Skeletal muscle tissue (tissue), 3 donors: ENCODE measurements at regions not wholly inside any gene's neighbourhood (a gene's known extent, or its start where the extent isn't known, plus 50 kb on each side); places are given as distances from the start of the nearest gene placed in this dataset.

Source experiments
- H3K27ac ChIP-seq: one replicate; pipeline ENCODE4 v1.7.0; 2013; ENCODE audit warnings: mild to moderate bottlenecking, low read depth, low read length, inconsistent platforms
- H3K27me3 ChIP-seq, 3 donors: one replicate each; pipeline ENCODE4 v1.7.0; 2013; ENCODE audit warnings: low read length in 3 of 3; ENCODE audit not compliant: control insufficient read depth in 3 of 3, insufficient read depth in 3 of 3
- H3K36me3 ChIP-seq, 3 donors: one replicate each; pipeline ENCODE4 v1.7.0; 2013; ENCODE audit warnings: low read length in 3 of 3; ENCODE audit not compliant: control insufficient read depth in 3 of 3, insufficient read depth in 3 of 3
- H3K4me1 ChIP-seq, 3 donors: one replicate each; pipeline ENCODE4 v1.7.0; 2013; ENCODE audit warnings: low read length in 3 of 3, mild to moderate bottlenecking in 3 of 3; ENCODE audit not compliant: control insufficient read depth in 3 of 3, insufficient read depth in 3 of 3
- H3K4me3 ChIP-seq, 3 donors: one replicate each; pipeline ENCODE4 v1.7.0; 2013; ENCODE audit warnings: low read length in 3 of 3
- H3K9ac ChIP-seq, 3 donors: one replicate each; pipeline ENCODE4 v1.7.0; 2013; ENCODE audit warnings: low read length in 3 of 3, mild to moderate bottlenecking in 3 of 3, moderate library complexity in 2 of 3, low read depth in 1 of 3
- H3K9me3 ChIP-seq, 3 donors: one replicate each; pipeline ENCODE4 v1.7.0; 2013; ENCODE audit warnings: low read length in 3 of 3; ENCODE audit not compliant: control insufficient read depth in 3 of 3
- donor health status: Osteomylitis.

- Histone ChIP-seq H3K4me3 (no peak overlapping the region), H3K36me3 (no peaks in the 10 kb centered on the region), H3K9ac (no peak overlapping the region), H3K9me3 (no peaks in the 10 kb centered on the region), H3K4me1 (no peaks in the 10 kb centered on the region), H3K27ac (no peak overlapping the region), H3K27me3 (no peaks in the 10 kb centered on the region)
Observed at GRCh38 chr2:173578404-173579107, 223.9 kb downstream of the CDCA7 start.

DNA sequence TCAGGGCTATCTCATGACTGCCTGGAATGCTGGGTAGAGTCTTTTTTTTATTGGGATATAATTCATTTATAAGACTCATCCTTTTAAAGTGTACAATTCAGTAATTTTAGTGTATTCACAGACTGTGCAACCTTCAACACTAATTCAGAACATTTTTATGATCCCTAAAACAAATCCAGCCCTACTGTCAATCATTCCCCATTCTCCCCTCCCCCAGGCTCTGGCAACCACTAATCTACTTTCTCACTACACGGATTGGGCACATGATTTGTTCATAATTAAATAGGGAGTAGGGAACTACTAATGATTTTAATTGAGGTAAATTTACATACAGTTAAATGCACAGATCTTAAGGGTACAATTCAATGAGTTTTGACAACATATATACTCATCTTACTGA lies 225.7 kb downstream of the CDCA7 start:
- Histone ChIP-seq H3K4me3 (no peak overlapping the region), H3K36me3 (no peaks in the 10 kb centered on the region), H3K4me1 (no peaks in the 10 kb centered on the region), H3K27ac (no peak overlapping the region), H3K27me3 (no peaks in the 10 kb centered on the region), H3K9me3 (no peaks in the 10 kb centered on the region), H3K9ac (no peak overlapping the region)

DNA sequence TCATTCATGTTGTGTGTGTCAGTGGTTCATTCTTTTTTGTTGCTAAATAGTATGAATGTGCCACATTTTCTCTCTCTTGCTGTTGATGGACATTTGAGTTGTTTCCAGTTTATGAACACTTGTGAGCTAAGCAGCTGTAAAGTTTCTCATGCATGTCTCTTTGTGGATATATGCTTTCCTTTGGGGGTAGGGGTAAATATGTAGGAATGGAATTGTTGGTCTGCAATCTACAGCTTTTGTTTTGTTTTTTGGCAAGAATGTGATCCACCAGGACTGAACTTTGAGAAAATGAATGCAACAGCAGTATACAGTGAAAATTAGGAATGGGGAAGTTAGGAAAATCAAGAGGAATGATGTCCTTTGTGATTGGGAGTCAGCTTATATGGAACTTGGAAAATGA lies 226.3 kb downstream of the CDCA7 start:
- no peaks in the 10 kb centered on the region for H3K9me3 ChIP-seq
- H3K27ac ChIP-seq = no peak overlapping the region
- H3K4me1 ChIP-seq = no peaks in the 10 kb centered on the region
- H3K36me3 ChIP-seq = no peaks in the 10 kb centered on the region
- no peak overlapping the region for H3K4me3 ChIP-seq
- H3K9ac ChIP-seq = no peak overlapping the region
- no peaks in the 10 kb centered on the region for H3K27me3 ChIP-seq

GRCh38 chr2:173583196-173583595 lies 228.5 kb downstream of the CDCA7 start:
- Histone ChIP-seq H3K27me3 (no peaks in the 10 kb centered on the region), H3K27ac (no peak overlapping the region), H3K4me3 (no peak overlapping the region), H3K4me1 (no peaks in the 10 kb centered on the region), H3K9ac (no peak overlapping the region), H3K36me3 (no peaks in the 10 kb centered on the region), H3K9me3 (no peaks in the 10 kb centered on the region)

DNA sequence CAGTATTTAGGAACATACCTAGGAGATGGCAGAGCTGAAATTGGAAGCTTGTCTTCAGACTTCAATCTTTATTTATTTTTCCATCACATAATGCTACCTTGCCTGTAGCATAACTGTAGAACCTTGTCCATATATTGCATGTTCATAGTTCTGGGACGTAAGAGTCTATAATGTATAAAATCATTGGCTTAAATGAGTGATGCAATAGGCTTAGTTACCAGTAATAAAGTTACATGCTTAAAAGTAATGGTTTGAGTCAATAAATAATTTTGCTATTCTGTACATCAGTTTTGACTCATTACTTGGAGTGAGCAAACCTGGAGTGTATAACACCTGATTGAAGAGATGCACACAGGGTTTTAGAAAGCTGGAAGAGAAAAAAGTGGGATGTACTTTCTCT lies 229.3 kb downstream of the CDCA7 start:
- Histone ChIP-seq H3K27me3 (no peaks in the 10 kb centered on the region), H3K9ac (no peak overlapping the region), H3K4me3 (no peak overlapping the region), H3K27ac (no peak overlapping the region), H3K9me3 (no peaks in the 10 kb centered on the region), H3K4me1 (peaks cover 5 to 8% (median 5%) of the 10 kb centered on the region in 3 donors), H3K36me3 (no peaks in the 10 kb centered on the region)

- no peaks in the 10 kb centered on the region for H3K27me3 ChIP-seq
- no peak overlapping the region for H3K4me3 ChIP-seq
- peaks cover 14 to 16% (median 14%) of the 10 kb centered on the region in 3 donors for H3K4me1 ChIP-seq
- no peak overlapping the region for H3K27ac ChIP-seq
- no peaks in the 10 kb centered on the region for H3K9me3 ChIP-seq
- H3K9ac ChIP-seq = no peak overlapping the region
- H3K36me3 ChIP-seq = no peaks in the 10 kb centered on the region
Observed at GRCh38 chr2:173584676-173585458, 230.2 kb downstream of the CDCA7 start.

- H3K9ac ChIP-seq = peak overlapping the region in 1 of 3 donors; percentile 68
- H3K9me3 ChIP-seq = no peaks in the 10 kb centered on the region
- no peaks in the 10 kb centered on the region for H3K36me3 ChIP-seq
- peaks cover 17 to 19% (median 19%) of the 10 kb centered on the region in 3 donors for H3K4me1 ChIP-seq
- peak overlapping the region; percentile 85 for H3K27ac ChIP-seq
- peak overlapping the region in 1 of 3 donors; percentile 14 for H3K4me3 ChIP-seq
- H3K27me3 ChIP-seq = no peaks in the 10 kb centered on the region
Observed at GRCh38 chr2:173588931-173589369, 234.3 kb downstream of the CDCA7 start.

DNA sequence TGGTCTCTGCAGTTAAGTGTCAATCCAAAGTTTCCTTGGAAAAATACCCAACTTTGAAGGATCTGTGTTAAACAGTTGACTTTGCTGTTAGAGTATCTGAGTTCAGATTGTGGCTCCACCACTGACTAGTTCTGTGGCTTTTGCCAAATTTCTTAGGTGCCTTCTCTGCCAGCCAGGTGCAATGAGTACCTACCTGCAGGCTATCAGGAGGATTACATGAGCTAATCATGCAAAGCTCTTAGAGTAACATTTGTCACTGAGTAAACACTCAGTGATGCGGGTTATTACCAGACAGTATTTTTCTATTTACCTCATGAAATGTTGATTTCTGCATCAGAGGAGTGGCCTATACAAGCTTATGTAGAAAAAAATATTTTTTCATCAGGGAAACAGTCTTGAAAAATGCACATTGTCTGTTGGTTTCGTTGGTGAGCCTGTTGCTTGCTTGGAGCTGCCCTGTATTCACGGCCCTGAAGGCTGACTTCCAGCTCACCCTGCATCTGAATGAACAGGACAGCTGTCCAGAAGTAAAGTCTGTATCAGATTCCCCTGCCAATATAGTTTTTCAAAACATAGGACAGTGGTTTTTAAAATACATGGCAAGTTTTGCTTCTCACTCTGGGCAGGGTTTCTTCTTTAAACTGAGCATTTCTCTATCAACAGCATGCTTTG lies 235.1 kb downstream of the CDCA7 start:
- Histone ChIP-seq H3K36me3 (no peaks in the 10 kb centered on the region), H3K4me3 (peak overlapping the region; percentile 38 to 65 (median 55)), H3K27me3 (no peaks in the 10 kb centered on the region), H3K9me3 (no peaks in the 10 kb centered on the region), H3K27ac (peak overlapping the region; percentile 85), H3K4me1 (peaks cover 17 to 19% (median 19%) of the 10 kb centered on the region in 3 donors), H3K9ac (peak overlapping the region; percentile 0 to 69 (median 68))

GRCh38 chr2:173590276-173590861 lies 235.7 kb downstream of the CDCA7 start:
- H3K27ac ChIP-seq = peak overlapping the region; percentile 85
- H3K27me3 ChIP-seq = no peaks in the 10 kb centered on the region
- H3K4me3 ChIP-seq = peak overlapping the region; percentile 38 to 65 (median 55)
- H3K9me3 ChIP-seq = no peaks in the 10 kb centered on the region
- peak overlapping the region; percentile 68 to 79 (median 69) for H3K9ac ChIP-seq
- no peaks in the 10 kb centered on the region for H3K36me3 ChIP-seq
- H3K4me1 ChIP-seq = peaks cover 17 to 19% (median 19%) of the 10 kb centered on the region in 3 donors
